ENCODE measurements at regions not wholly inside any gene's neighbourhood (a gene's known extent, or its start where the extent isn't known, plus 50 kb on each side); places are given as distances from the start of the nearest gene placed in this dataset.

DNA sequence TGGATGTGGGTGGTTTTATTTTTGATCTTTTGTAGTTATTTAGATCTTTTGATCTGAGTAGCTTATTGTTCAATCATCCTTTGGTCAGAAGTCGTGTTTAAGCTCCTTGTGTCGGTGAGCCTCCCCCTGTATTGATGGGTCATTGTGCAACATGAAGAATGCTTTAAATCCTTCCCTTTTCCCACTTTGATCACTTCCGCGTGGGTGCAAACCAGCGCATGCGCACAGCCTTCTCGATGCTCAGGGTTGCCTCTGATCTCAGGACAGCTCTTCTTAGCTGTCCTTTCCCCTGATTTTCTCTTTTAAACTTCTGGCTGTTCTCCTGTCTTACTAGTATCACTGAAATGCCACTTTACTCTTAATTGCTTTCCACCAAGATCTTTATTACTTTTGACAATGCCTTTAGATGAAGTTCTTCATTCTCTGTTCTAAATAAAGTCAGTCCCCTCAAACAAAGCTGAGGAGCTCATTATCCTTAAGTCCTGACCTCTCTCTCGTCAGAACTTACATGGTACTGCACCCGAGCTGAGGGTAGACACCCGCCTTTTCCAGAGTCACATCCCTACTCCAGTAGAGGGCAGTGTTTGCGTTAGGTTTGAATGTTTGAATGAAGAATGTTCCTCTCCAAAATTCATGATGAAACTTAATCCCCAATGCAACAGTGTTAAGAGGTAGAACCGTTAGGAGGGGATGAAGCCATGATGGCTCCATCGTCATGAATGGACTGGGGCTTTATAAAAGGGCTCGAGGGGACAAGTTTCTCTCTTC lies 547.9 kb upstream of the TMPRSS15 start:
- DNase-seq (ENCODE audit: insufficient read length, low spot score) (peak; percentile 15), FAIRE-seq (peak; percentile 96)
- no peak for TF ChIP-seq POLR2A (IDR thresholded peaks at IDR 0.05; ENCODE audit: low read depth, low read length)

DNA sequence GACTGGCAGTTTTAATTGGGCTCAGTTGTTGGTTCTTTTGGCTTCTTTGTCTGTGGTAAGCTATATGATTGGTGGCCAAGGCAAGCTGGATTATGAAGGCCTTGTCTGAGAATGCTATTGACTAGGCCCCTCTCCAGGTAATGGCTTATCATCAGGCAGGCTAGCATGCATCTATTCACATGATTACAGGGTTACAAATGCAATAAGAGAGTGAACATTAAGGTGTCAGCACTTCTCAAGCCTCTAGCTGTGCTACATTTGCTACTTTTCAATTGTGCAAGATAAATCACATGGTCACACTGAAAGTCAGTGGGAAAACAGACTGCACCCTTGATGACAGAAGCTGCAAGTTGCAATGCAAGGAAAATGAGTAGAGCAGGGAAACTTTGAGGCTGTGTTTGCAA lies 550.9 kb upstream of the TMPRSS15 start:
- FAIRE-seq (no peak), DNase-seq (ENCODE audit: insufficient read length, low spot score) (no peak)
- no peak for TF ChIP-seq POLR2A (IDR thresholded peaks at IDR 0.05; ENCODE audit: low read depth, low read length)

GRCh38 chr21:18959817-18960216 lies 556.2 kb upstream of the TMPRSS15 start:
- FAIRE-seq (no peak), DNase-seq (ENCODE audit: insufficient read length, low spot score) (no peak)
- no peak for TF ChIP-seq POLR2A (IDR thresholded peaks at IDR 0.05; ENCODE audit: low read depth, low read length)

- TF ChIP-seq POLR2A (IDR thresholded peaks at IDR 0.05; ENCODE audit: low read depth, low read length) = no peak
- DNase-seq (ENCODE audit: insufficient read length, low spot score) = no peak
- no peak for FAIRE-seq
These were observed 556.7 kb upstream of the TMPRSS15 start for GRCh38 chr21:18960306-18960705.

DNA sequence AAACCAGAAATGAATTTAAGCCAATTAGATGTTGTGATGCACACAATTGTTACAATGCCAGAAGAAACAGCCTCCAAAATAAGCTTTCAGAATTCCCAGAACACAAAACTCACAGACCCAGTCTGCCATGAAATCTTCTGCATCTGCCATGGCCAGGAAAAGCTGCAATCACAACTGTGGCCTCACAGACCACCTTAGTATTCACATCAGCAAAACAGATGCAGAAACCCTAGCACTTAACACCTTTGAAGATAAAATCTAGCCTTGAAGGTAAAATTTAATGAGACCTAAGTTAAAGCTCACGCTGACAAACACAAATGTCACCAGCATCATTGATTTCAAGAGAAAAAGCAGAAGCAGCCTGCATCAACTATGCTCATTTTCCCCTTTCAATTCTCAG lies 566.8 kb upstream of the TMPRSS15 start:
- no peak for FAIRE-seq
- TF ChIP-seq POLR2A (IDR thresholded peaks at IDR 0.05; ENCODE audit: low read depth, low read length) = no peak

GRCh38 chr21:18970941-18971340 lies 567.4 kb upstream of the TMPRSS15 start:
- FAIRE-seq (no peak), DNase-seq (ENCODE audit: insufficient read length, low spot score) (no peak)
- no peak for TF ChIP-seq POLR2A (IDR thresholded peaks at IDR 0.05; ENCODE audit: low read depth, low read length)

More for the DNA sequence above, 566.8 kb upstream of the TMPRSS15 start:
- DNase-seq (ENCODE audit: insufficient read length, low spot score) = no peak

- FAIRE-seq (no peak), DNase-seq (ENCODE audit: insufficient read length, low spot score) (no peak)
- no peak for TF ChIP-seq POLR2A (IDR thresholded peaks at IDR 0.05; ENCODE audit: low read depth, low read length)
These were observed 582.0 kb upstream of the TMPRSS15 start for GRCh38 chr21:18985584-18985983.

DNA sequence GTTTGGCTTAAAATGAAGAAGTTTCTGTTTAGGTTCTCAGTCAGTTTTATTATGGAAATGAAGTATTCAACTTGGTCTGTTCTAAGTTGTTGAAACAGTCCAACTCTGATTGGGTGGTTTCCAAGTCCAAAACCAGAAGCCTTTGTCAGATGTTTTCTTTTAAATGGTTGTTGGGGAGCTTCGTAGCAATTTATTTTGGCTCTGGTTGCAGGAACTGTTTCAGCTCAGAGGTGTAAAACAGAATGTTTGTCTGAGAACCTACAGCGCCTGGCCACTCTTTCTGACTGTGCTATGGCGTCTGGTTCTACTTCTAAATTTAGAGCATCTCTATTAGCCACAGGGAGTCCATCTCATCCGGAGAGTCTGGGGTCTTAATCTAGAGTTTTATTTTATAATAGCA lies 582.6 kb upstream of the TMPRSS15 start:
- no peak for TF ChIP-seq POLR2A (IDR thresholded peaks at IDR 0.05; ENCODE audit: low read depth, low read length)
- DNase-seq (ENCODE audit: insufficient read length, low spot score) (no peak), FAIRE-seq (no peak)

GRCh38 chr21:18987520-18988026 lies 584.0 kb upstream of the TMPRSS15 start:
- TF ChIP-seq POLR2A (IDR thresholded peaks at IDR 0.05; ENCODE audit: low read depth, low read length) = no peak
- DNase-seq (ENCODE audit: insufficient read length, low spot score) (no peak), FAIRE-seq (no peak)

DNA sequence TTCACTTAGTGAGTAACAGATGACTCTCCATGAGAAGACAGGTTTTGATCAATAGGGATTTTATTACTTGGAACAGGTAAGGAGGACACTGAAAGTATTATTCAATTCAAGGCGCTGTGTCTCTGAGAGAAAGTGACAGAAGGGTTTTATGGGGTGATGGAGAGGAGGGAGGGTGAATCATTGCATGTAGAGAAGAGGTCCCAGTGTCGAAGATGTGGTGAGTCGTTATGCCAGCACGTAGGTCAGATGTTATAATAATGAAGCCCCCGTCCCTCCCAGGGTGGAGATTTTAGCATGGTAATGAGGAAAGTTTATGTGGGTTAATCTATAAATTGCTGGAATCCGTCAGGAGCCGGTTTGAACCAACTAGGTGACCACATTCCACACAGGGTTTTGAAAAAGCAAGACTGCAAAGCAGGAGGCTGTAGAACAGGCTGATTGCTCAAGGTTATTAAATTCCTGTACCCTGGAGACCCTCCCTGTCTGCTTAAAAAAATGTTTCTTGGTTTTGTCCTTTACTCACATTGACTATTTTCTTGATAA lies 586.4 kb upstream of the TMPRSS15 start:
- DNase-seq (ENCODE audit: insufficient read length, low spot score) (no peak), FAIRE-seq (no peak)
- TF ChIP-seq POLR2A (IDR thresholded peaks at IDR 0.05; ENCODE audit: low read depth, low read length) = no peak

GRCh38 chr21:18991846-18992245 lies 588.3 kb upstream of the TMPRSS15 start:
- no peak for DNase-seq (ENCODE audit: insufficient read length, low spot score)
- TF ChIP-seq POLR2A (IDR thresholded peaks at IDR 0.05; ENCODE audit: low read depth, low read length) = no peak
- FAIRE-seq = no peak

- FAIRE-seq (no peak), DNase-seq (ENCODE audit: insufficient read length, low spot score) (no peak)
- no peak for TF ChIP-seq POLR2A (IDR thresholded peaks at IDR 0.05; ENCODE audit: low read depth, low read length)
These were observed 606.7 kb upstream of the TMPRSS15 start for GRCh38 chr21:19010251-19010650.

DNA sequence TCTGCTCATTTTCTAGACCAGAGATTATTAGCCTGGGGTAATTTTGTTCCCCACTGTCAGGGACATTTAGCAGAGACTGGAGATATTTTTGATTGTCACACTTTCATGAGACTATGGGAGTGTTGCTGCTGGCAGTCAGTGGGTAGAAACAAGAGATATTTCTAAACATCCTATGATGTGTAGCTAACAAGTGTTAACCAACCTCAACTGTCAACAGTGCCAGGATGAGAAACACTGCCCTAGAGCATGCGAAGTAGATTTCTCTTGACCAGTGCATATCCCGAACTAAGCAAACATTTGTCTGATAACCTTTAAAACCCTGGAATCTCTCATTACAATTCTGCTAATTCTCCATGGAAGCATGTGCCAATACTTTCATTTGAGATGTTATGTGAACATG lies 607.4 kb upstream of the TMPRSS15 start:
- TF ChIP-seq POLR2A (IDR thresholded peaks at IDR 0.05; ENCODE audit: low read depth, low read length) = no peak
- FAIRE-seq (no peak), DNase-seq (ENCODE audit: insufficient read length, low spot score) (no peak)

GRCh38 chr21:19011451-19011850 lies 607.9 kb upstream of the TMPRSS15 start:
- DNase-seq (ENCODE audit: insufficient read length, low spot score) = no peak
- FAIRE-seq = no peak
- no peak for TF ChIP-seq POLR2A (IDR thresholded peaks at IDR 0.05; ENCODE audit: low read depth, low read length)

GRCh38 chr21:19013916-19014315 lies 610.3 kb upstream of the TMPRSS15 start:
- no peak for DNase-seq (ENCODE audit: insufficient read length, low spot score)
- FAIRE-seq = no peak
- TF ChIP-seq POLR2A (IDR thresholded peaks at IDR 0.05; ENCODE audit: low read depth, low read length) = no peak

Data from H54 (cell line).